NB4 (cell line): ENCODE measurements at regions not wholly inside any gene's neighbourhood (a gene's known extent, or its start where the extent isn't known, plus 50 kb on each side); places are given as distances from the start of the nearest gene placed in this dataset.

Source experiments
- CTCF ChIP-seq: IDR thresholded peaks from one replicate; pipeline ENCODE4 v1.5.1; 2012; ENCODE audit warnings: low read depth, low read length
- MAX ChIP-seq: IDR thresholded peaks from 2 replicates; pipeline ENCODE4 v1.6.1; 2011; ENCODE audit warnings: low read depth, low read length
- MYC ChIP-seq: IDR thresholded peaks from 2 replicates; pipeline ENCODE4 v1.6.1; 2011; ENCODE audit warnings: low read depth, low read length
- POLR2A ChIP-seq: IDR thresholded peaks from 2 replicates; pipeline ENCODE4 v1.6.1; 2011; ENCODE audit warnings: mild to moderate bottlenecking; ENCODE audit not compliant: insufficient read length; ENCODE audit errors: extremely low read depth

GRCh38 chrX:7775987-7776386 lies 67.0 kb upstream of the VCX start:
- no peak for TF ChIP-seq CTCF
- TF ChIP-seq MYC, result no peak
- TF ChIP-seq POLR2A, result no peak
- no peak for TF ChIP-seq MAX
